Neuron (in vitro differentiated cells): ENCODE measurements at regions not wholly inside any gene's neighbourhood (a gene's known extent, or its start where the extent isn't known, plus 50 kb on each side); places are given as distances from the start of the nearest gene placed in this dataset.

Experiments used
- H2AFZ ChIP-seq: one replicate; pipeline ENCODE4 v1.6.1; 2013; ENCODE audit warnings: low read depth, mild to moderate bottlenecking, inconsistent platforms, low read length, moderate library complexity
- H3K27me3 ChIP-seq: one replicate; pipeline ENCODE4 v1.6.1; 2013; ENCODE audit warnings: low read length; ENCODE audit not compliant: insufficient read depth
- H3K36me3 ChIP-seq: one replicate; pipeline ENCODE4 v1.6.1; 2013; ENCODE audit warnings: low read length; ENCODE audit not compliant: insufficient read depth
- H3K4me1 ChIP-seq: one replicate; pipeline ENCODE4 v1.6.1; 2013; ENCODE audit warnings: low read length; ENCODE audit not compliant: insufficient read depth
- H3K4me3 ChIP-seq: 2 replicates; pipeline ENCODE4 v1.5.1; 2013; ENCODE audit warnings: mild to moderate bottlenecking, low read length, moderate library complexity
- H3K9me3 ChIP-seq: one replicate; pipeline ENCODE4 v1.6.1; 2013; ENCODE audit warnings: low read length

- Histone ChIP-seq H3K9me3 (no peaks in the 10 kb centered on the region), H3K27me3 (no peaks in the 10 kb centered on the region), H3K36me3 (no peaks in the 10 kb centered on the region), H3K4me3 (no peak overlapping the region), H2AFZ (no peak overlapping the region), H3K4me1 (no peaks in the 10 kb centered on the region)
Observed at GRCh38 chr12:25424211-25424731, 128.8 kb downstream of the LMNTD1 start.

GRCh38 chr12:25423355-25424050 is 129.6 kb downstream of the LMNTD1 start:
- Histone ChIP-seq H2AFZ (no peak overlapping the region), H3K9me3 (no peaks in the 10 kb centered on the region), H3K4me3 (no peak overlapping the region), H3K4me1 (no peaks in the 10 kb centered on the region), H3K27me3 (no peaks in the 10 kb centered on the region), H3K36me3 (no peaks in the 10 kb centered on the region)

- no peak overlapping the region for H2AFZ ChIP-seq
- no peak overlapping the region for H3K4me3 ChIP-seq
- H3K36me3 ChIP-seq = no peaks in the 10 kb centered on the region
- no peaks in the 10 kb centered on the region for H3K9me3 ChIP-seq
- H3K4me1 ChIP-seq = no peaks in the 10 kb centered on the region
- H3K27me3 ChIP-seq = no peaks in the 10 kb centered on the region
Observed at GRCh38 chr12:25422241-25422640, 130.8 kb downstream of the LMNTD1 start.

- H3K4me3 ChIP-seq = no peak overlapping the region
- H3K4me1 ChIP-seq = no peaks in the 10 kb centered on the region
- no peaks in the 10 kb centered on the region for H3K9me3 ChIP-seq
- no peak overlapping the region for H2AFZ ChIP-seq
- H3K27me3 ChIP-seq = no peaks in the 10 kb centered on the region
- no peaks in the 10 kb centered on the region for H3K36me3 ChIP-seq
Observed at GRCh38 chr12:25421651-25422167, 131.4 kb downstream of the LMNTD1 start.

GRCh38 chr12:25420116-25420515 is 133.0 kb downstream of the LMNTD1 start:
- Histone ChIP-seq H3K27me3 (no peaks in the 10 kb centered on the region), H3K4me3 (no peak overlapping the region), H3K36me3 (no peaks in the 10 kb centered on the region), H3K9me3 (no peaks in the 10 kb centered on the region), H3K4me1 (no peaks in the 10 kb centered on the region), H2AFZ (no peak overlapping the region)

- H3K4me3 ChIP-seq = no peak overlapping the region
- no peaks in the 10 kb centered on the region for H3K4me1 ChIP-seq
- no peaks in the 10 kb centered on the region for H3K36me3 ChIP-seq
- no peak overlapping the region for H2AFZ ChIP-seq
- H3K27me3 ChIP-seq = no peaks in the 10 kb centered on the region
- no peaks in the 10 kb centered on the region for H3K9me3 ChIP-seq
Observed at GRCh38 chr12:25419595-25419994, 133.5 kb downstream of the LMNTD1 start.

- Histone ChIP-seq H3K9me3 (no peaks in the 10 kb centered on the region), H3K4me3 (no peak overlapping the region), H3K4me1 (no peaks in the 10 kb centered on the region), H2AFZ (no peak overlapping the region), H3K36me3 (no peaks in the 10 kb centered on the region), H3K27me3 (no peaks in the 10 kb centered on the region)
Observed at GRCh38 chr12:25417071-25417470, 136.0 kb downstream of the LMNTD1 start.

- H2AFZ ChIP-seq = no peak overlapping the region
- no peaks in the 10 kb centered on the region for H3K27me3 ChIP-seq
- no peaks in the 10 kb centered on the region for H3K36me3 ChIP-seq
- no peak overlapping the region for H3K4me3 ChIP-seq
- no peaks in the 10 kb centered on the region for H3K9me3 ChIP-seq
- no peaks in the 10 kb centered on the region for H3K4me1 ChIP-seq
Observed at GRCh38 chr12:25416516-25416915, 136.6 kb downstream of the LMNTD1 start.

- no peaks in the 10 kb centered on the region for H3K36me3 ChIP-seq
- H3K27me3 ChIP-seq = no peaks in the 10 kb centered on the region
- no peak overlapping the region for H3K4me3 ChIP-seq
- no peaks in the 10 kb centered on the region for H3K4me1 ChIP-seq
- H3K9me3 ChIP-seq = no peaks in the 10 kb centered on the region
- no peak overlapping the region for H2AFZ ChIP-seq
Observed at GRCh38 chr12:25415004-25415403, 138.1 kb downstream of the LMNTD1 start.

GRCh38 chr12:25412735-25413134 is 140.3 kb downstream of the LMNTD1 start:
- no peak overlapping the region for H3K4me3 ChIP-seq
- H3K9me3 ChIP-seq = no peaks in the 10 kb centered on the region
- no peaks in the 10 kb centered on the region for H3K36me3 ChIP-seq
- H2AFZ ChIP-seq = no peak overlapping the region
- H3K4me1 ChIP-seq = no peaks in the 10 kb centered on the region
- no peaks in the 10 kb centered on the region for H3K27me3 ChIP-seq

- Histone ChIP-seq H3K36me3 (no peaks in the 10 kb centered on the region), H3K27me3 (no peaks in the 10 kb centered on the region), H2AFZ (no peak overlapping the region), H3K4me3 (no peak overlapping the region), H3K4me1 (no peaks in the 10 kb centered on the region), H3K9me3 (no peaks in the 10 kb centered on the region)
Observed at GRCh38 chr12:25404955-25405354, 148.1 kb downstream of the LMNTD1 start.

- H3K4me3 ChIP-seq = no peak overlapping the region
- H3K36me3 ChIP-seq = no peaks in the 10 kb centered on the region
- no peaks in the 10 kb centered on the region for H3K27me3 ChIP-seq
- H3K4me1 ChIP-seq = no peaks in the 10 kb centered on the region
- H2AFZ ChIP-seq = no peak overlapping the region
- H3K9me3 ChIP-seq = no peaks in the 10 kb centered on the region
Observed at GRCh38 chr12:25401547-25402345, 151.0 kb upstream of the KRAS start.

- no peaks in the 10 kb centered on the region for H3K27me3 ChIP-seq
- H3K36me3 ChIP-seq = no peaks in the 10 kb centered on the region
- H2AFZ ChIP-seq = no peak overlapping the region
- no peak overlapping the region for H3K4me3 ChIP-seq
- no peaks in the 10 kb centered on the region for H3K9me3 ChIP-seq
- no peaks in the 10 kb centered on the region for H3K4me1 ChIP-seq
Observed at GRCh38 chr12:25397001-25397400, 146.3 kb upstream of the KRAS start.
